ENCODE measurements at regions not wholly inside any gene's neighbourhood (a gene's known extent, or its start where the extent isn't known, plus 50 kb on each side); places are given as distances from the start of the nearest gene placed in this dataset.
"Not testable (repeated sequence)": the region's sequence is repeated elsewhere in the genome, so short reads cannot be mapped to it uniquely, and the experiment has no call there.

- Histone ChIP-seq H3K36me3 (ENCODE audit: low read length) (no peaks in the 10 kb centered on the region), H2AFZ (ENCODE audit: low read depth, low read length, severe bottlenecking) (no peak overlapping the region), H3K9ac (ENCODE audit: low read length) (no peak overlapping the region), H3K9me3 (ENCODE audit: insufficient read depth, low read length) (no peaks in the 10 kb centered on the region), H4K20me1 (ENCODE audit: low read depth, low read length) (no peaks in the 10 kb centered on the region), H3K9me2 (replicated peaks; ENCODE audit: insufficient read depth, low read length) (no peaks in the 10 kb centered on the region), H3K4me2 (ENCODE audit: low read depth, low read length, poor library complexity, severe bottlenecking) (no peak overlapping the region), H3K4me3 (ENCODE audit: insufficient read depth, low read length, poor library complexity, severe bottlenecking) (no peak overlapping the region), H3K79me2 (ENCODE audit: insufficient read depth, low read length) (no peaks in the 10 kb centered on the region), H3K27me3 (ENCODE audit: low read length) (no peaks in the 10 kb centered on the region), H3F3A (ENCODE audit: insufficient read depth) (no peaks in the 10 kb centered on the region), H3K27ac (ENCODE audit: low read depth, low read length) (no peak overlapping the region)
- no peak for TF ChIP-seq CTCF (IDR thresholded peaks at IDR 0.05; ENCODE audit: insufficient read depth, low read length, poor library complexity, severe bottlenecking)
- no peak for TF ChIP-seq EZH2phosphoT487 (conservative IDR thresholded peaks at IDR 0.05; ENCODE audit: low read length)
Observed at GRCh38 chr1:112818990-112819689, 104.0 kb upstream of the PPM1J start.

- Histone ChIP-seq H3K4me3 (ENCODE audit: insufficient read depth, low read length, poor library complexity, severe bottlenecking) (no peak overlapping the region), H3K4me2 (ENCODE audit: low read depth, low read length, poor library complexity, severe bottlenecking) (no peak overlapping the region), H4K20me1 (ENCODE audit: low read depth, low read length) (no peaks in the 10 kb centered on the region), H3K27me3 (ENCODE audit: low read length) (no peaks in the 10 kb centered on the region), H3K27ac (ENCODE audit: low read depth, low read length) (no peak overlapping the region), H2AFZ (ENCODE audit: low read depth, low read length, severe bottlenecking) (no peak overlapping the region), H3K36me3 (ENCODE audit: low read length) (no peaks in the 10 kb centered on the region), H3K9ac (ENCODE audit: low read length) (no peak overlapping the region), H3K79me2 (ENCODE audit: insufficient read depth, low read length) (no peaks in the 10 kb centered on the region), H3F3A (ENCODE audit: insufficient read depth) (no peaks in the 10 kb centered on the region), H3K9me3 (ENCODE audit: insufficient read depth, low read length) (no peaks in the 10 kb centered on the region), H3K9me2 (replicated peaks; ENCODE audit: insufficient read depth, low read length) (no peaks in the 10 kb centered on the region)
- TF ChIP-seq EZH2phosphoT487 (conservative IDR thresholded peaks at IDR 0.05; ENCODE audit: low read length) (no peak), CTCF (IDR thresholded peaks at IDR 0.05; ENCODE audit: insufficient read depth, low read length, poor library complexity, severe bottlenecking) (no peak)
Observed at GRCh38 chr1:112817555-112818373, 102.6 kb upstream of the PPM1J start.

- Histone ChIP-seq H3K9me3 (ENCODE audit: insufficient read depth, low read length) (no peaks in the 10 kb centered on the region), H3K4me3 (ENCODE audit: insufficient read depth, low read length, poor library complexity, severe bottlenecking) (no peak overlapping the region), H3K27me3 (ENCODE audit: low read length) (no peaks in the 10 kb centered on the region), H3K4me2 (ENCODE audit: low read depth, low read length, poor library complexity, severe bottlenecking) (no peak overlapping the region), H3K79me2 (ENCODE audit: insufficient read depth, low read length) (no peaks in the 10 kb centered on the region), H2AFZ (ENCODE audit: low read depth, low read length, severe bottlenecking) (no peak overlapping the region), H3F3A (ENCODE audit: insufficient read depth) (no peaks in the 10 kb centered on the region), H3K27ac (ENCODE audit: low read depth, low read length) (no peak overlapping the region), H3K9me2 (replicated peaks; ENCODE audit: insufficient read depth, low read length) (no peaks in the 10 kb centered on the region), H3K9ac (ENCODE audit: low read length) (no peak overlapping the region), H4K20me1 (ENCODE audit: low read depth, low read length) (no peaks in the 10 kb centered on the region), H3K36me3 (ENCODE audit: low read length) (no peaks in the 10 kb centered on the region)
- no peak for TF ChIP-seq EZH2phosphoT487 (conservative IDR thresholded peaks at IDR 0.05; ENCODE audit: low read length)
- no peak for TF ChIP-seq CTCF (IDR thresholded peaks at IDR 0.05; ENCODE audit: insufficient read depth, low read length, poor library complexity, severe bottlenecking)
Observed at GRCh38 chr1:112815376-112815775, 100.2 kb upstream of the PPM1J start.

GRCh38 chr1:112814645-112815044, 99.5 kb upstream of the PPM1J start:
- H3K4me3 ChIP-seq (ENCODE audit: insufficient read depth, low read length, poor library complexity, severe bottlenecking); H3F3A ChIP-seq (ENCODE audit: insufficient read depth); H3K9ac ChIP-seq (ENCODE audit: low read length); H4K20me1 ChIP-seq (ENCODE audit: low read depth, low read length); H3K27ac ChIP-seq (ENCODE audit: low read depth, low read length); H3K4me2 ChIP-seq (ENCODE audit: low read depth, low read length, poor library complexity, severe bottlenecking); H3K27me3 ChIP-seq (ENCODE audit: low read length); H3K9me2 ChIP-seq (replicated peaks; ENCODE audit: insufficient read depth, low read length); H3K79me2 ChIP-seq (ENCODE audit: insufficient read depth, low read length); H3K9me3 ChIP-seq (ENCODE audit: insufficient read depth, low read length); H2AFZ ChIP-seq (ENCODE audit: low read depth, low read length, severe bottlenecking); H3K36me3 ChIP-seq (ENCODE audit: low read length): not testable (repeated sequence)
